Left ventricle myocardium inferior (tissue), 1 donor: ENCODE measurements at regions not wholly inside any gene's neighbourhood (a gene's known extent, or its start where the extent isn't known, plus 50 kb on each side); places are given as distances from the start of the nearest gene placed in this dataset.

Source experiments
- DNase-seq: peaks from one replicate; pipeline ENCODE4 v3.0.0-alpha.2; 2020
- H3K27ac ChIP-seq: fragments of 200-600 bp; replicated peaks from 2 replicates; pipeline ENCODE4 v1.8.0; 2021
- H3K27me3 ChIP-seq: fragments of 200-600 bp; 2 replicates; pipeline ENCODE4 v1.8.0; 2021; ENCODE audit warnings: low read depth
- H3K36me3 ChIP-seq: fragments of 200-600 bp; 2 replicates; pipeline ENCODE4 v1.8.0; 2021
- H3K4me1 ChIP-seq: fragments of 200-600 bp; 2 replicates; pipeline ENCODE4 v1.8.0; 2021
- H3K4me3 ChIP-seq: fragments of 200-600 bp; 2 replicates; pipeline ENCODE4 v1.8.0; 2021; ENCODE audit warnings: mild to moderate bottlenecking, moderate library complexity
- H3K9me3 ChIP-seq: fragments of 200-600 bp; replicated peaks from 2 replicates; pipeline ENCODE4 v1.8.0; 2021
- intact Hi-C: fragments of 100-400 bp; cut with micrococcal nuclease; formaldehyde crosslinking; loops from one replicate; pipeline ENCODE4 v1.11.0; 2022
- TF ChIP-seq, protein P1 (sequence below): fragments of 200-600 bp; IDR thresholded peaks from 2 replicates; pipeline ENCODE4 v1.8.0; 2021; ENCODE audit warnings: antibody characterized with exemption, mild to moderate bottlenecking, borderline replicate concordance
- donor health status: DM: no; HTN: yes; CAD: no; lungs with severe emphysema.

DNA sequence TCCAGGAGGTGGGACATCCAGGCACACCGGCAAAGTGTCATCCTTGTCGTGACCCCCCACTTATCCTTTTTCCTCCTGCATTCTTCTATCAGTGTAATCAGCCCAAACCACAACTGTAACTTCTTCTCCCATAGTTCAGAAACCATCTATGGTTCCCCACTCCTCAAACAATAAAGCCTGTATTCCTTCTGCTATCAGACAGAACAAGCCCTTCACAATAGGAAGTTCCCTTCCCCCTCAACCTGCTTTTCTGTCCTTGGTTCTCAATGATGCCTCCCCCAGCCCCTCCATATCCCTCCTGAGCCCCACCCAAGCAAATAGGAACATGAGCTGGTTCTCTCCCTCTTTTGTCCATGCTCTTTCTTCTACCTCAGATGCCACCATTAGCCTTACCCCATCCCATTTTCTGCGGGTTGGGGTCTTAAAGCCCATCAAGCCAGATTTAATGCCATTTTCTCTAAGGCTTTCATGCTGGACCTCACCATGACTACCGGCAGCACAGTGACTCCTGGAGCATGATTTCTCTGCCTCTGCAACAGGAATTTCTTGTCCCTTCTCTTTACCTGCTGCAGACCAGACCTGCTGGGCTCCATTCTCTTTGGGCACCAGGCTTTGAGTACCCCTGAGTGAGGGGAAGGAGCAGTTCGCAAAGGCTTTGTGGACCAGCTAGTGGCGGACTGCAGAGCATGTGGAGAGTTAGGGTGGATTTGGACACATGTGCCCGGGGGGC is 92.8 kb upstream of the PAX2 start:
- no peak for DNase-seq
- Histone ChIP-seq H3K27ac (no peak overlapping the region), H3K4me3 (no peak overlapping the region), H3K36me3 (no peaks in the 10 kb centered on the region), H3K4me1 (peaks cover 25% of the 10 kb centered on the region), H3K9me3 (no peaks in the 10 kb centered on the region), H3K27me3 (peaks cover 90% of the 10 kb centered on the region)
- intact Hi-C loops: no loop called here
- TF ChIP-seq, protein P1, sequence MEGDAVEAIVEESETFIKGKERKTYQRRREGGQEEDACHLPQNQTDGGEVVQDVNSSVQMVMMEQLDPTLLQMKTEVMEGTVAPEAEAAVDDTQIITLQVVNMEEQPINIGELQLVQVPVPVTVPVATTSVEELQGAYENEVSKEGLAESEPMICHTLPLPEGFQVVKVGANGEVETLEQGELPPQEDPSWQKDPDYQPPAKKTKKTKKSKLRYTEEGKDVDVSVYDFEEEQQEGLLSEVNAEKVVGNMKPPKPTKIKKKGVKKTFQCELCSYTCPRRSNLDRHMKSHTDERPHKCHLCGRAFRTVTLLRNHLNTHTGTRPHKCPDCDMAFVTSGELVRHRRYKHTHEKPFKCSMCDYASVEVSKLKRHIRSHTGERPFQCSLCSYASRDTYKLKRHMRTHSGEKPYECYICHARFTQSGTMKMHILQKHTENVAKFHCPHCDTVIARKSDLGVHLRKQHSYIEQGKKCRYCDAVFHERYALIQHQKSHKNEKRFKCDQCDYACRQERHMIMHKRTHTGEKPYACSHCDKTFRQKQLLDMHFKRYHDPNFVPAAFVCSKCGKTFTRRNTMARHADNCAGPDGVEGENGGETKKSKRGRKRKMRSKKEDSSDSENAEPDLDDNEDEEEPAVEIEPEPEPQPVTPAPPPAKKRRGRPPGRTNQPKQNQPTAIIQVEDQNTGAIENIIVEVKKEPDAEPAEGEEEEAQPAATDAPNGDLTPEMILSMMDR: no peak

DNA sequence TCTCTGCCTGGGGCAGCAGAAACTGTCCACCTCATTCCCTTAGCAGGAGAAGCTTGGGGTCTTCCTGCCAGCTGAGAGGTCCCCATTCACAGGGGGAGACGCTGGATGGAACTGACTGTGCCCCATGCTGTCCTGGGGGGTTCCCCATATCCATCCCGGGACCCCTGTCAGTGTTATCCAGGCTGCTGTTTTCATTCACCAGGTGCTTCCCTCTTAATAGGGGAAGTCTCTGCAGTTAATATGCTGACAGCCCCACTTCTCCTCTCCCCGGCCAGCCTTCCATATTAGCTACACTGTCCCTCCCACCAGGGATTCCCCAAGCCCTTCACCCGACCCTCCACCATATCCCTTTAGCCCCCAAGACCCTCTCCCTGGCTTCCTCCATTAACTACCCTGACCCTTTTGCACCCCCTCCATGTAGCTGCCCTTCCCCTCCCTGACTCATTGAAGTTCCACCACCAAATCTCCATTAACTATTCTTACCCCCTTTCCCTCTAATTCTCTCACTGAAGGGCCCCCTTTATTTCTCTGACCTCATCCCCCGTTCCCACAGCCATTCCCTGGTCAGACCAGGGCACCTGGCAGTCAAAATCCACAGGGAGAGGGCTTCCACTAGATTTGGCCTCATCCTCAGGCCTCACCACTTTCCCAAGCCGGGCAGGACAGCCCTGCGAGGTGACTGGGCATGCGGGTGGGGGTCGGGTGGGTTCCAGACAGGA is 92.0 kb upstream of the PAX2 start:
- intact Hi-C loops: no loop called here
- TF ChIP-seq, protein P1: no peak
- Histone ChIP-seq H3K27ac (no peak overlapping the region), H3K4me3 (peak overlapping the region; percentile 40), H3K4me1 (peaks cover 25% of the 10 kb centered on the region), H3K27me3 (peaks cover 90% of the 10 kb centered on the region), H3K9me3 (no peaks in the 10 kb centered on the region), H3K36me3 (no peaks in the 10 kb centered on the region)
- DNase-seq: no peak

DNA sequence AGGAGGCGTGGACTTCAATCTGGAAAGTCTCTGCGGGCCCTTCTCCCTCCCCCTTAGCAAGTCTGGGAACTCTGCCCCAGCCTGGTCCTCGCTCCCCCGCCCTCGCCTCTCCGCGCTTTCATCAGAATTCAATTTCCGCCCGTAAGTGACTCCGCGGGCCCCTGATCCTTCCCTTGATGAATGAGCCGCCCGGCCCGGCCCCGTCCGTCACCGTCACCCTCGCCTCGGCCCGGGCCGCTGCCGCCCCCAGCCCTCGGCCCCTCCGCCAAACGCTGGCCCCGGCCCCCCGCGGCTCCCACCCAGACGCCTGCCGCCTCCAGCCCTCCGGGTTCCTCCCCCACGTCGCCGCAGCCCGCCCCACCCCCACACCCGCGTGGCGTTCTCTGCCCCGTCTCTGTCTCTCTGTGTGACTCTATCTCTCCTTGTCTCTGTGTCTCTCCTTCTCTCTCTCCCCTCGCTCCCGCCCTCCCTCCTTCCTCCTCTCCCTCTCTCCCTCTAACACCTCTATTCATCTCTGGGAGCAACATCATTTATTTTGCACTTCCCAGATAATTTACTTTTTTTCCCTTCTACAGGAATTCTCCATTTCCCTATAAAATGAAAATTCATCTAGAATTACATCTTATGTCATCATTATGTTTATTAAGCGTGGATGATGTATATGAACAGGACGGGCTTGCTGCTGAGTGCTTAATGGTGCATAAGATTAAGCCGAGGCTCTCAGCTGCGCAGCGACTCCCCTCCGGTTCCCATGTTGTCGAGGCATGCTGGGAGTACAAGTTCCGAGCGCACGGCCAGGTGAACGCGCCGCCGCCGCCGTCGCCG is 91.2 kb upstream of the PAX2 start:
- DNase-seq: no peak
- H3K36me3 ChIP-seq: no peaks in the 10 kb centered on the region

DNA sequence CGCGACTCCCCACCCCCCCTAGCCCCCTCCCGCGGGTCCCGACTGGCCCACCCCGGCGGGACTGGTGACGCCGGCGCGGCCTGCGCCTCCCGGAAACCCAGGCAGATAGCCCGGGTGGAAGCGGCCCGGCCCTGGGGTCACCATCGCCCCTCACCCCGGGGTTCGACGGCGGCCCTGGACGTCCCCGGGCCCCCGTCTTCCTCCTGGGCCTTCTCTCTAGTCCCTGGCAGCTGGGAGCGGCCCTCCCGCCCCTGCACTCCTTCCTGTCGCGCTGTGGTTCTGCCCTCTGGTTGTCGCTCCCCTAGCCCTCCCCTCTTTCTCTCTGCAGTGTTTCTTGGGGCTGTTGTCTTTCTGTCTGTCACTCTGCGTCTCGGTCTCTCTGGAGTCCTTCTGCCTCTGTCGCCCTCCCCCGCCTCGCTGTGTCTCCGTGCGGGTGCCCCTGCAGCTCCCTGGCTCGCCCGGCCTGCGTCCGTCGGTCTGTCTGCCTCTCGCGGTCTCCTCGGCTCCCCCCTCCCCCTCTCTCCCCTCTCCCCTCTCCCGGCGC is 90.5 kb upstream of the PAX2 start:
- no peaks in the 10 kb centered on the region for H3K9me3 ChIP-seq
- H3K36me3 ChIP-seq: no peaks in the 10 kb centered on the region
- no peak for DNase-seq
- peaks cover 25% of the 10 kb centered on the region for H3K4me1 ChIP-seq
- intact Hi-C loops: no loop called here
- peak overlapping the region; percentile 40 for H3K4me3 ChIP-seq
- TF ChIP-seq, protein P1: no peak
- no peak overlapping the region for H3K27ac ChIP-seq
- peaks cover 90% of the 10 kb centered on the region for H3K27me3 ChIP-seq

More for the DNA sequence above, 91.2 kb upstream of the PAX2 start:
- TF ChIP-seq, protein P1: no peak
- Histone ChIP-seq H3K9me3 (no peaks in the 10 kb centered on the region), H3K27ac (no peak overlapping the region), H3K27me3 (peaks cover 90% of the 10 kb centered on the region), H3K4me3 (peak overlapping the region; percentile 40), H3K4me1 (peaks cover 25% of the 10 kb centered on the region)
- intact Hi-C loops: no loop called here

DNA sequence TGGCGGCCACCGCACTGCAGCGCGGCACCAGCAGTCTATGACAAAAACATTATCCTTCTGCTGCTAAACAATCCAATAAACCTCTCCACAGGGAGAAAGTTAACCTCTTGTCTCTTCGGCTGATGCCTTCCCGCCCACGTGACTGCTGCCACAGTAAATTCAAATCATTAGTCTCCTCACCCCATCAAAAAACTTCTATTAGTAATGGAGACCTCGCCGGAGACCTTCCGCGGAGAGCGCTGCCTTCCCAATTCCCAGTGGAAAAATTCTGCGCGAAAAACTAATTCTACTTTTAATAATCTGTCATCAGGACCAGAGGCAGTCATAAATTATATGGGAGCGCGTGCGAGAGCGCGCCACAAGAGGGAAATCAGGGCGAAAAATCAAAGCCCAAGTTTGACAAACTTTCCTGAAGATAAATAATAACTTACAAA is 90.0 kb upstream of the PAX2 start:
- Histone ChIP-seq H3K4me3 (peak overlapping the region; percentile 40), H3K27ac (no peak overlapping the region), H3K27me3 (peaks cover 90% of the 10 kb centered on the region), H3K4me1 (peaks cover 25% of the 10 kb centered on the region), H3K36me3 (no peaks in the 10 kb centered on the region), H3K9me3 (no peaks in the 10 kb centered on the region)
- DNase-seq: no peak
- intact Hi-C loops: no loop called here
- TF ChIP-seq, protein P1: no peak
